ENCODE measurements at regions not wholly inside any gene's neighbourhood (a gene's known extent, or its start where the extent isn't known, plus 50 kb on each side); places are given as distances from the start of the nearest gene placed in this dataset.
"Not testable (repeated sequence)": the region's sequence is repeated elsewhere in the genome, so short reads cannot be mapped to it uniquely, and the experiment has no call there.

- ATAC-seq, result peak; percentile 52 to 75
- no peak overlapping the region for H3K27ac Mint-ChIP-seq
- no peaks in the 10 kb centered on the region for H3K36me3 Mint-ChIP-seq
- no peaks in the 10 kb centered on the region for H3K9me3 Mint-ChIP-seq
- no peak for DNase-seq (ENCODE audit: low spot score in 2 of 2)
These were observed 129.3 kb upstream of the ACKR3 start for GRCh38 chr2:236440110-236440881.

DNA sequence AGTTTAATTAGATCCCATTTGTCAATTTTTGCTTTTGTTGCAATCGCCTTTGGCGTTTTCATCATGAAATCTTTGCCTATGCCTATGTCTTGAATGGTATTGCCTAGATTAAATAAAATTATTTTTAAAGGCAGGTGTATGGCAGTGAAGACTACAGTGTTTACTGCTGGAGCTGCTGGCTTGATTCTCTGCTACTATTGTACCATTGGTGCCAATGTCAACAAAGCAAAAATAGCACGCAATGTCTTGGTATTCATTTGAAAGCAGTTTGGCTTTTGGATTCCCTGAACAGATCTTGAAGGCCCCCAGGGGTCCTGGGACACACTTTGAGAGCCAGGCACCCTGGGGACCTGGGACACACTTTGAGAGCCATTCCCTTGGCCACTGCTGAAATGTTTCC, 125.4 kb upstream of the ACKR3 start:
- no peaks in the 10 kb centered on the region for H3K36me3 Mint-ChIP-seq
- H3K27ac Mint-ChIP-seq, result no peak overlapping the region
- no peak for ATAC-seq
- H3K9me3 Mint-ChIP-seq, result no peaks in the 10 kb centered on the region
- no peak for DNase-seq (ENCODE audit: low spot score in 2 of 2)

GRCh38 chr2:236445678-236446077, 123.9 kb upstream of the ACKR3 start:
- ATAC-seq (no peak), DNase-seq (ENCODE audit: low spot score in 2 of 2) (no peak)
- Mint-ChIP-seq H3K27ac (no peak overlapping the region), H3K36me3 (no peaks in the 10 kb centered on the region), H3K9me3 (no peaks in the 10 kb centered on the region)

- Mint-ChIP-seq H3K9me3 (no peaks in the 10 kb centered on the region), H3K36me3 (no peaks in the 10 kb centered on the region), H3K27ac (no peak overlapping the region)
- ATAC-seq, result no peak
- DNase-seq (ENCODE audit: low spot score in 2 of 2), result no peak
These were observed 123.1 kb upstream of the ACKR3 start for GRCh38 chr2:236446521-236446920.

DNA sequence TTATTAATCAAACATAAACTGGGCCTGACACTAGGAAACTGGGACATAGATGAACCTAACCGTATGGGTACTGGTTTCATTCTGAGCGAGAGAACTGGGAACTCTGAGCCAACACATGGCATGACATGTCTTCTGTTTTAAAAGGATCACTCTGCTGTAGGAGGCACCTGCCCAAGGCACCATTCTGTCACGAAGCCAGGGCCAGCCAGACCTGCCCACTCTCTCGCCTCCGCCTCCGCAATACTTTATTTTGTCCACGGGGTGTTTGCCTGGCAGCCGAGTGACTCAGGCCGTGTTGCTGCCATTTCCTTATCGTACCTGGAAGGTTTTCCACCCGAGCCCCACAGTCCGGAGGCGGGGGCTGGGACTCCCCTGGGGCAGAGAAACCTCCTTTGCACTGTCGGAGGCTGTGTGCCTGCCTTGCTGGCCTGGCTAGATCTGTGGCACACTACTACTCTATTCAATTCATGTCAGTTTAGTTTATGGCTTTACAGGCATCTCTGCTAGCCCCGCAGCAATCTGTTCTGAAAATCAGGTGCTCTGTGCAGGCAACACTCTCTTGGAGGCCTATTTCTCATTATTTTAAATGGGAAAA, 120.4 kb upstream of the ACKR3 start:
- peak overlapping the region in 1 of 2 donors; percentile 14 for H3K27ac Mint-ChIP-seq
- ATAC-seq (peak; percentile 7 to 11), DNase-seq (ENCODE audit: low spot score in 2 of 2) (no peak)
- no peaks in the 10 kb centered on the region for H3K9me3 Mint-ChIP-seq
- no peaks in the 10 kb centered on the region for H3K36me3 Mint-ChIP-seq

DNA sequence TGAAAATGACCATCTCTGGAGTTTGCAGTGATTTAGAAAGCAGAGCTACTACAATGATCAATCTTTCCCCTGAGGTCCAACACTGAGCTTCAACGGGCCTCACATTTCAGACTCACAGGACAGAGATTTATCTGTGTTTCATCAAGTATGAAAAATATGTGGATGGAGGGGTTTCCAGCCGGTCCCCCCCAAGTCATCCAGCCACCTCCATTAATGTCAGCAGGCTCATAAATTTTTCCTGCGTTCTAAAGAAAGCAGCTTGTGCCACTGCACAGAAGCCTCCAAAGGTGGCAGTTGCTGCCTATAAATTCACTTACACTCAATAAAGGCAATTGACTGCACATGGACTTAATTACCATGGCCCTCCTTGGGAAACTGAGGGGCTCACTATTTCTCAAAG, 117.4 kb upstream of the ACKR3 start:
- ATAC-seq (no peak), DNase-seq (ENCODE audit: low spot score in 2 of 2) (no peak)
- Mint-ChIP-seq H3K9me3 (peaks cover 0 to under 1% of the 10 kb centered on the region in 2 donors), H3K27ac (no peak overlapping the region), H3K36me3 (peaks cover 0 to 2% of the 10 kb centered on the region in 2 donors)

GRCh38 chr2:236454076-236454475, 115.5 kb upstream of the ACKR3 start:
- ATAC-seq, result no peak
- Mint-ChIP-seq H3K27ac (no peak overlapping the region), H3K9me3 (peaks cover 0 to 4% of the 10 kb centered on the region in 2 donors), H3K36me3 (peaks cover 0 to 5% of the 10 kb centered on the region in 2 donors)
- no peak for DNase-seq (ENCODE audit: low spot score in 2 of 2)

DNA sequence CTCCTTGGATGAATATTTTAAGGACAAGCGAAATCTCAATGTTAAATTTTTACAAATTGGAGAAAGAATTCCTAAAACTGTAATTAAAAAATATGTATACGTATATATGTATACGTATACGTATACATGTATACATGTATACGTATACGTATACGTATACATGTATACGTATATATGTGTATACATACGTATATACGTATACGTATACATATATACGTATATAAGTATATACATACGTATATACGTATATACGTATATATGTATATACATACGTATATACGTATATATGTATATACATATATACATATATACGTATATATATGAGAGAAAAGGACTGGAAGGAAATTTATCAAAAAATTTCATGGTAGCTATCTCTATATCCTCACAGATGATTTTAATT, 110.2 kb upstream of the ACKR3 start:
- no peak for ATAC-seq
- DNase-seq (ENCODE audit: low spot score in 2 of 2), result no peak
- Mint-ChIP-seq H3K36me3 (peaks cover 0 to 5% of the 10 kb centered on the region in 2 donors), H3K9me3 (peaks cover 0 to 4% of the 10 kb centered on the region in 2 donors), H3K27ac (no peak overlapping the region)

DNA sequence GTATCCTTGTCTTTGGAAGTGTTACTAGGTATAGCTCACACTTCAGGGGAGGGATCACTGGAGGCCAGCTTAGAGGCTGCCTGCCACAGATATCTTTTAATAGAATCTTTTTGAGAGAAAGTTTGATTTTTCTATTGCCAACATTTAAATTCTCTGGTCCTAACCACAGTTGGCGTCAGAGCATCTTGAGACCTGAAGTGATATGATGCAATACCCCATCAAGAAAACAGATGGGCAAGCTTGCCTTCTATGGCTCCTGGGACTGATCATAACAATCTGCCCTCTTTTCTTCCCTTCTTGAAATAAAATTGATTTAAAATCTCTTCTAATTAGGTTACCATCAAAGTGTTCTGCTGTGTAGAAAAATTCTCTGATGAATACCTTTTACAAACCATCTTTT, 105.5 kb upstream of the ACKR3 start:
- ATAC-seq (no peak), DNase-seq (ENCODE audit: low spot score in 2 of 2) (no peak)
- Mint-ChIP-seq H3K27ac (no peak overlapping the region), H3K9me3 (peaks cover 10% of the 10 kb centered on the region in 2 donors), H3K36me3 (peaks cover 0 to 13% of the 10 kb centered on the region in 2 donors)

- Mint-ChIP-seq H3K36me3 (no peaks in the 10 kb centered on the region), H3K9me3 (no peaks in the 10 kb centered on the region), H3K27ac (no peak overlapping the region)
- ATAC-seq (no peak), DNase-seq (ENCODE audit: low spot score in 2 of 2) (no peak)
These were observed 96.7 kb upstream of the ACKR3 start for GRCh38 chr2:236472720-236473495.

GRCh38 chr2:236473691-236474090, 95.9 kb upstream of the ACKR3 start:
- no peaks in the 10 kb centered on the region for H3K9me3 Mint-ChIP-seq
- no peak for DNase-seq (ENCODE audit: low spot score in 2 of 2)
- no peak for ATAC-seq
- H3K36me3 Mint-ChIP-seq, result no peaks in the 10 kb centered on the region
- H3K27ac Mint-ChIP-seq, result no peak overlapping the region

DNA sequence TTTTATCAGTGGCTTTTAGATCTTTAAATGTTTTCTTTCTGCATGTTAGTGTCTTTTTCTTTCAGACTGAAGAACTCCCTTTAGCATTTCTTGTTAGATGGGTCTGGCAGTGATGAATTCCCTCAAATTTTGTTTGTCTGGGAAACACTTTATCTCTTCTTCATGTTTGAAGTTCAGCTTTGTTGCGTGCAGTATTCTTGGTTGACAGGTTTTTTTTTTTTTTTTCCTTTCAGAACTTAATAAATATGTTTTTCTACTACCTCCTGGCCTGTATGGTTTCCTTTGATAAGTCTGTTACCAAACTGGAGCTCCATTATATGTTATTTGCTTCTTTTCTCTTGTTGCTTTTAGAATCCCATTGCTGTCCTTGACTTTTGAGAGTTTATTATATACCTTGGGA, 89.8 kb upstream of the ACKR3 start:
- Mint-ChIP-seq H3K36me3 (peaks cover 16 to 20% of the 10 kb centered on the region in 2 donors), H3K27ac (no peak overlapping the region), H3K9me3 (peaks cover 18 to 20% of the 10 kb centered on the region in 2 donors)
- DNase-seq (ENCODE audit: low spot score in 2 of 2) (no peak), ATAC-seq (no peak)

DNA sequence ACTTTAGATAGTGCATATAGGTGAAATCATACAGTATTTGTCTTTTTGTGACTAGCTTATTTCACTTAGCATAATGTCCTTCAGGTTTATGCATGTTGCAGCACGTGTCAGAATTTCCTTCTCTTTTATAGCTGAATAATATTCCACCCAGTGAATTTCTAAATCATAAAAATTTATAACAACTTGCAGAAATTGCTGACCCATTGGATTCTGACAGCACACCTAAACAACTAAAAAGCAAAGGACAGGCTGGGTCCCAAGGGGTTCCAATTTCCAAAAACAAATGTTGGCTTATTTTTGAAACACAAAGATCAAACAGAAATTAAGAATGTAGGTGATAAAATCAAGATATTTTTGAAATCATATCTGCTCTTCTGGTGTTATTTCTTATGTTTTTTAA, 86.5 kb upstream of the ACKR3 start:
- Mint-ChIP-seq H3K9me3 (peaks cover 18 to 20% of the 10 kb centered on the region in 2 donors), H3K36me3 (peaks cover 16 to 20% of the 10 kb centered on the region in 2 donors), H3K27ac (no peak overlapping the region)
- ATAC-seq (no peak), DNase-seq (ENCODE audit: low spot score in 2 of 2) (no peak)

DNA sequence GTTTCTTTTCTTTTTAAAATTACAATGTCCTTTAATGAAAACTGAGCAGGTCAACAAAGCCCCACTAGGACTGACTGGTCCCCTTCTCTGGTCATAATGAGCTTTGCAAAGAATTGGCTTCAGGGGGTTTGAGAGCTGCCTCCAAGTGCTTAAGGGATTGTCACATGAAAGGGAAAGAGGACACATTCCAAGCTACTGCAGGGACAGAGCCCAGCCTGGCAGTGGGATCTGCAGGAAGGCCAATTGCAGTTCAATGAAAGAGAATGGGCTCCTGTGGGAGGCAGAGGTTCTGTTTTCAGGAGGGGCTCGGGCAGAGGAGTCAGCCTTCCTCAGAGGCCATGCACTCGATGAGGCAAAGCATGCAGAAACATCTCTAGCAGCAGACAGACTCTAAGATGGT, 84.1 kb upstream of the ACKR3 start:
- no peak for DNase-seq (ENCODE audit: low spot score in 2 of 2)
- peaks cover 7 to 9% of the 10 kb centered on the region in 2 donors for H3K9me3 Mint-ChIP-seq
- no peak overlapping the region for H3K27ac Mint-ChIP-seq
- ATAC-seq, result no peak
- peaks cover 3 to 9% of the 10 kb centered on the region in 2 donors for H3K36me3 Mint-ChIP-seq

GRCh38 chr2:236489083-236489482, 80.5 kb upstream of the ACKR3 start:
- H3K36me3 Mint-ChIP-seq; H3K9me3 Mint-ChIP-seq; ATAC-seq; H3K27ac Mint-ChIP-seq; DNase-seq (ENCODE audit: low spot score in 2 of 2): not testable (repeated sequence)

GRCh38 chr2:236489895-236490404, 79.7 kb upstream of the ACKR3 start:
- Mint-ChIP-seq H3K27ac (no peak overlapping the region), H3K36me3 (peaks cover 0 to 8% of the 10 kb centered on the region in 2 donors), H3K9me3 (peaks cover 0 to 7% of the 10 kb centered on the region in 2 donors)
- ATAC-seq (no peak), DNase-seq (ENCODE audit: low spot score in 2 of 2) (no peak)

DNA sequence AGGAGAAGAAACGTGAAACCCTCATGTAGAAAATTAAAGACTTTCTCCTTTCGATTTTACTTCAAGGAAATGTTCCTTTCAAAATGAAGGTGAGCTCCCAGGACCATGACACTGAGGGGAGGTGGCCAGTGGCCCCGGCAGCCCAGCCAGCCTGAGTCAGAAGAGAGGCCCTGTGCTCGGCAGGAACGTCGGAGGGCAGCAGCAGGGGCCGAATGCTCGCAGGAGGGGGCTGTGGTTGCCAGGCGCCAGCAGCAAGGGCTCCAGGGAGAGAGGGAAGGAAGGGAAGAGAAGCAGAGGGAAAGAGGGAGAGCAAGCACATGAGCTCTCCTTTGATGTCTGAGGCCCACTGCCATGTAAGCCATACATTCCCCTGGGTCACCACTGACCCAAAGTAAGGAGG, 73.3 kb upstream of the ACKR3 start:
- no peak overlapping the region for H3K27ac Mint-ChIP-seq
- DNase-seq (ENCODE audit: low spot score in 2 of 2), result no peak
- no peak for ATAC-seq
- H3K36me3 Mint-ChIP-seq, result peaks cover 0 to 8% of the 10 kb centered on the region in 2 donors
- H3K9me3 Mint-ChIP-seq, result peaks cover 0 to 7% of the 10 kb centered on the region in 2 donors
